ENCODE measurements at regions not wholly inside any gene's neighbourhood (a gene's known extent, or its start where the extent isn't known, plus 50 kb on each side); places are given as distances from the start of the nearest gene placed in this dataset.

GRCh38 chr3:16013568-16013967 is 160.9 kb upstream of the GALNT15 start:
- TF ChIP-seq CTCF (IDR thresholded peaks at IDR 0.05), result no peak
- TF ChIP-seq POLR2A (IDR thresholded peaks at IDR 0.05), result no peak
